ENCODE measurements at regions not wholly inside any gene's neighbourhood (a gene's known extent, or its start where the extent isn't known, plus 50 kb on each side); places are given as distances from the start of the nearest gene placed in this dataset.

- TF ChIP-seq CTCF (IDR thresholded peaks at IDR 0.05) (no peak), EP300 (IDR thresholded peaks at IDR 0.05) (no peak), POLR2A (IDR thresholded peaks at IDR 0.05) (no peak)
Measured at GRCh38 chr21:38077569-38077968, 161.3 kb upstream of the KCNJ6 start.

All from stomach (tissue), 4 donors.